NCI-H1105 (cell line): ENCODE measurements at regions not wholly inside any gene's neighbourhood (a gene's known extent, or its start where the extent isn't known, plus 50 kb on each side); places are given as distances from the start of the nearest gene placed in this dataset.
"Not testable (repeated sequence)": the region's sequence is repeated elsewhere in the genome, so short reads cannot be mapped to it uniquely, and the experiment has no call there.

Source experiments
- DNase-seq: peaks from one replicate; lab custom pipeline; 2025; lab: John Stamatoyannopoulos, UW

DNA sequence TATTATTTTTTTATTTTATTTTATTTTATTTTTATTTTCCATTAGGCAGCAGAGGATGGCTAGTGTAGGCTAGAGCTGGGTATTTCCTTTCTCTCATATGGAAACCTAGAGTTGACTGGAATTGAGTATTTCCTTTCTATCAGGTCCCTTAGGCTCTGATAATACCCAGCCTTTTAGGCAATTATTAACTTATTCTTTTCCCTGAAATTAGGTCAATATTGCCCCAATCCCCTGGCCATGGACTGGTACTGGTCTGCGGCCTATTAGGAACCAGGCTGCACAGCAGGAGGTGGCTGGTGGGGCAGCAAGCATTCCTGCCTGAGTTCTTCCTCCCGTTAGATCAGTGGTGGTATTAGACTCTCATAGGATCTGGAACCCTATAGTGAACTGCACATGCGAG is 632.2 kb downstream of the TENT5A start:
- DNase-seq: no peak

DNA sequence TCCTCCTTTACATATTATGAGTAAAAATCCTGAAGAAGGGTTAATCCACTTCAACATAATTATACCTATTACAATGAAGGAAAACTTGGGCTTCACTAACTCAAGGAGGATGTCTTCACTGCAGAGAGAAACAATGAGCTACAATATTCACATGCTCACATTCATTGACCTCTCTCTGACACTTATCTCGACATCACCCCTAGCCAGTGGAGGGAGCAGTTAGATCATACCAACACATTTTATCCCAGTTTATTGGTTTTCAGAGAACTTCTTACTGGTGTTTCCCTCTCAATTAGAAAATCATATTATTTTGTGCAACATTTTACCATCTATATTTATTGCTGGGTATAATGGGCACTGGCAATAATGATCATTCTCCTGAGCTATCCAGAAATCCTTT is 646.5 kb downstream of the TENT5A start:
- no peak for DNase-seq

DNA sequence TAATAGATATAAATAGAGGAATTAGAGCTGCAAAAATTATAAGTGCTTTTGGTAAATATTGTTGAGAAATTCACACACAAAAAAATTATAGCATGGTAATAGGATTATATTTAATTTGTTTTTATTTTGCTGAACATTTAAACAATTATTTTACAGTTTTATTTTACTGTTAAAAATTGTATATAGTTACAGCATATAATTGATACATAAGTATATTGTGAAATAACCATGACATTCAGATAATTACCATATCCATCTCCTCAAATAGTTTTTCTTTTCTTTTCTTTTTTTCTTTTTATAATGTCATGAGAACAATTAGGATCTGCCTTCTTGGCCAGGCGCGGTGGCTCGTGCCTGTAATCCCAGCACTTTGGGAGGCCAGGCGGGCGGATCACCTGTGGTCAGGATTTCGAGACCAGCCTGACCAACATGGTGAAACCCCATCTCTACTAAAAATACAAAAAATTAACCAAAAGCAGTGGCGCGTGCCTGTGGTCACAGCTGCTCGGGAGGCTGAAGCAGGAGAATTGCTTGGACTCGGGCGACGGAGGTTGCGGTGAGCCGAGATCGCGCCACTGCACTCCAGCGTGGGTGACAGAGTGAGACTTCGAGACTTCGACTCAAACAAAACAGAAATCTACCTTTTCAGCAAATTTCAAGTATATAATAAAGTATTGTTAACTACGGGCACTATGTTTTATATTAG is 654.2 kb downstream of the TENT5A start:
- no peak for DNase-seq

DNA sequence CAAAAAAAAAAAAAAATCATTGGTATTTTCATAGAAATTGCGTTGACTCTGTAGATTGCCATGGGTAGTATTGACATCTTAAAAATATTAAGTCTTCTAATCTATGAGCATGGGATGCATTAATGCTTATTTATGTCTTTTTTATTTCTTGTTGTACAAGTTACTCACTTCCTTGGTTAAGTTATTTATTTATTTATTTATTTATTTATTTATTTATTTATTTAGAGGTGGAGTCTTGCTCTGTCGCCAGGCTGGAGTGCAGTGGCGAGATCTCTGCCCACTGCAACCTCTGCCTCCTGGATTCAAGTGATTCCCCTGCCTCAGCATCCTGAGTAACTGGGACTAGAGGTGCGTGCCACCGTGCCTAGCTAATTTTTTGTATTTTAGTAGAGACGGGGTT is 656.0 kb downstream of the TENT5A start:
- DNase-seq: not testable (repeated sequence)

DNA sequence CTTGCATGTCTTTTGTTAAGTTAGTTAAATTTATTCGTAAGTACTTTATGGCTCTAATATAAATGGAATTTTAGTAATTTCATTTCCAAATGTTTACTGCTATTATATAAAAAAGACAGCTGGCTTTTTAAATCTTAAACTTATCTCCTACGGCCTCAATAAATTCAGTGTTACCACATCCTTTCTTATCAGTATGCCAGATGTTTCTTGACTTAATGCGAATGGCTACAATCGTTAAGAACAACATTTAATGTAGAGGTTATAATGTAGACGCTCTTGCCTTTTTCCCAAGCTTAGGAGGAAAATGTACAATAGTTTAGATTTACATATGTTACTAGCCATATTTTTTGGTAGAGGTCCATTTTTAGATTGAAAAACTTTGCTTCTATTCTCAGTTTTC is 659.4 kb downstream of the TENT5A start:
- no peak for DNase-seq

DNA sequence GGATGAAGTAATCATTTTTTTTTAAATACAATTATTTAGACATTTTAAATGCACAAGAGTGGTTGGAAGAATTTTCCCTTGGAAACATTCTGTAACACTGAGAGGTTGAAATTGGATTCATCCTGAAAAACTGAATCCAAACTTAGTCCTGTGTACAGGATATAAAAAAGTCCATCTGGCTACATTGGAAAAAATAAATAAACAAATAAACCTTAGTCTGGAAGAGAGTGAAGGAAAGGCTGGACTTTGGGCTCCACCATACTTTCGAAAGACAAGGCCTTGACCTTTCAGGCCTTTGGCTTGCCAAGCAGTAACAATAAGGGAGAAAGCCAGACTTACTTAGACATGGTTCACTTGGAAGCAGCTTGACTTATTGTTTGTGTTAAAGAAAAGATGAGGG is 664.3 kb downstream of the TENT5A start:
- DNase-seq: no peak

DNA sequence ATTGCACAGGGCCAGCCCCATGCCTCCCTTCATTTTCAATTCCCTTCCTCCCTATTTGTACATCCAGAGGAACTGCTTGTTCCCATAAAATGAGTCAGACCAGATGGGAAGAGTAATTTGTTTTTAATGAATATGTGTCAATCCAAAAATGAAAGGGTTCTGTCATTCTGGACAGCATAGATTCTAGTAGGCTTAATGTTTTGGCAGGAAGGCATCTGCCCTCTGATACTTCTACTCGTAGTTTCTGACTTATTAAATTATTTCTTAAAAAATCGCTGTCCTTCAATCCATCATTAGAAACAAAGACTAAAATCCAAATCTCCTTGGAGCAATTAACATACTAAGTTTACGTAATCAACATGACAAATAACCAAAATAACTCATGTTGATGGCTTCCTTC is 665.5 kb downstream of the TENT5A start:
- no peak for DNase-seq

DNA sequence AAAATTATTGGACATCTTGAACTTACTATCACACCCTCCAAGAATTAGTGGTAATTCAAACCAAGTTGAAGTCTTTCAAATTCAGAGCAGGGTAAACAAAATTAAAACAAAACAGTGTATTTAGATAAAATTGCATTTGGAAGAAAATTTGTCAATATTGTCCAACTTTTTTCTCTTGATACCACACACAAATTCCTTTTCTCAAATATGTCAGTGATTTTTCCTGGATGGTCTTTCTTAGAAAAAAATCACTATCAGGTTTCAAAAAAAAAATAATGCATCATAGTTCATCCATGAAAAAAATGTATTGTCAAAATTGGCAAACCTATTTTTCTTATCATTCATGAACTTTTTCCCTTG is 667.1 kb downstream of the TENT5A start:
- DNase-seq: no peak

DNA sequence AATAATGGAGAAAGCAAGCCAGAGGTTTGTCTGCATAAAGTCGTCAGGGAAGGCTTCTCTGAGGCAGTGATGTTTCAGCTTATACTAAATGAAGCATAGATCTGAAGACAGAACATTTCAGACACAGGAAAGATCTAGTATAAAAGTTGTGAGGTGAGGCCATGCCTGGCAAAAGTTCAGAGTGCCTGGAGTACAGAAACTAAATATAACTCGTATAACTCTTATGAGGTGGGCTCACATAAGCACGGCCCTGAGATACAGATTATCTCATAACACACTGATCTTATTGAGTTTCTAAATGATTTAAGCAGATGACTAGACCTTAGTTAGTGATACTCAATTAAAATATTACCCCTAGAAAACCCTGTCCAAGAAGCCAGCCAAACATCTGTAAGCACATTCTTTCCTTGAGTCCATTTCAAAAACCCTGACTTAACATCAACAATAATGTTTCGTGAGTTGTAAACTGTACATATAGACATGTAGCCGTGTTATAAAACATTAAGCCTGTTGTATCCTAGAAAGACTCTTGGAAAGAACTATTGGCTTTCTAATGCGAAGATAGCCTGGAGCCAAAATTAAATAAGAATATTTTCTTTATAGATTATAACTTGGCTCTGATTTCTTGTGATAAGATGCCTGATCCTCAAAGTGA is 667.6 kb downstream of the TENT5A start:
- DNase-seq: no peak

DNA sequence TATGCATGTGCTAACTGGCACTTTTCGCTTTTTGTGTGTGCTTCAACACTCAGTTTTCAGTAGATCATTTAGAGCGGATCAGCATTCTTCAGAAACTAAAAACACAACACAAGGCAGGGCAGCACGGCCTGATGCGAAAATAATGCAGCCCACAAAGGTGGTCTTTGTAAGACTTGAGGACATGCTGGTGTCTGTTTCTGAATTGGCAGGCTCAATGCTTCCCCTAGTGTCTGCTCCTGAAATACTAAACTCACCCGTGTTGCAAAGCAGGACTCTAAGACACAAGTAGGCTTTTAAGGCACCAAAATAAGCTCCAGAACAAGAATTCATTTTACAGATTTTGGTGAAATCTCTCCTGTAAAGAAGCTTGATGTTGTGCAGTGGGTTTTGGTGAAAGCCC is 676.5 kb downstream of the TENT5A start:
- no peak for DNase-seq

DNA sequence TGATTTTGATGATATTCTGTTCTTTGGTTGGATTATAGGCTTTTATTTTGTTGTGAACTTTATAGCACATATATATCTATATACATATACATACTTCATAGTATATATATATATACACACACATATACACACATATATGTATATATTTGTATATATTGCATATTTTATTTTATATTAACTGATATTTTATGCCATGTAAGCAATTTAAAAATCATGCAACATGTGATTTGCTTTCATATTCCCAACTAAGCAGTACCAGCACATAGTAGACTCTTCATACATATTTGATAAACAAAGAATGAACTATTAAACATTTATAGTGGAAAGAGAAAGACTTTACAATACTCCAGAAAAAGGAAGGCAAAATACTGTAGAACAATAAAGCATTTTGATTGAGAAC is 679.2 kb downstream of the TENT5A start:
- DNase-seq: no peak

DNA sequence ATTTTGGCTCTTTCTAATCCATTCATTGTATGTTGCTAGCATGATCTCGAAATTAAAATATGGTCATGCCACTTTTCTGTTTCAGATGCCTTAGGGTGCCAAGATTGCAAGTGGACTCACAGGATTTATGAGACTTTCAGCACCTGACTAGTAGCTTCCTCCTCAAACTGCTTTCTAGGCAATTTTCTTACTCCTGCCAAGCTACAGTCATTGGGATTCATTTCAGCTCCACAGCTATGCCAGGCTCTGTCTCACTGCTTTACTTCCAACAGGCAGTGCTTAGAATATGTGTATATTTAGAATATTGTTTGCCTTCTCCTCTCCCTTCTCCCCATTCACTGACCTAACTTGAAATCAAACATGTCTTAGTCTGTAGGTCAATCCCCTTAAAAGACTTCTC is 681.4 kb downstream of the TENT5A start:
- no peak for DNase-seq

DNA sequence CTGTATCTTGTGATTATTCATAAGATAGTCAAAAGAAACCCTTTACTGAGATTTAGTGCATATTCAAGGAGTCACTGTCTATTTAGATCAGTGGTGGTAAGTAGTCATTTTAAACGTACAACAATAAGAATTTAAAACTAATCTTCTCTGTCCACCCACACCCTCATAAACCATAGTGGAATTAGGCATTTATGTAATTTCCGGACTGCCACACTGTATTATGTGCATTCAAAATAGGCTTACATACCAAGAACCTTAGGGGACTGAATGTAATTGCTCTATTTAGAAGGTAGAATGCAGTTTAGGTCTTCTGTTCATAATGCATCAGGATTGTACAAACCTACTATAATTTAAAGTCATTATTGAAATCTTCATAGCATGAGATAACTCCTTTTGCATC is 685.4 kb downstream of the TENT5A start:
- no peak for DNase-seq

DNA sequence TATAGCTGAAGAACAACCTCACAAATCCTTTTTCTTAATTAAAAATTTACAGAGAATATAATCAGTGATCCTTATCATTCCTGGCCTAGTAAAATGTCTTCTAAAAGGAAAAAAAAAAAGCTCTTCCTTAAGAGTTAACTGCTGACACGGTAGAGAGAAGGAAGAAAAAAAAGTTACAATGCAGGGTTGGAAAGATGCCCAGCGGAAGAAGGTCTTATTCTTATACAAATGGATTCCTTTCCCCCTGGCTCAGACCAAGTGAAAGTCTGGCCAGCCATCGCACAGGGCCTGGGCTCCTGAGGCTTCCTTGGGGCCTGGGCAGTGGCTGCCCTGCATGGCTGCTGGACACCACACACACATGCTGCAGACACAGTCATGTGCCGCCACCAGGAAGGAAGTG is 688.6 kb downstream of the TENT5A start:
- no peak for DNase-seq

DNA sequence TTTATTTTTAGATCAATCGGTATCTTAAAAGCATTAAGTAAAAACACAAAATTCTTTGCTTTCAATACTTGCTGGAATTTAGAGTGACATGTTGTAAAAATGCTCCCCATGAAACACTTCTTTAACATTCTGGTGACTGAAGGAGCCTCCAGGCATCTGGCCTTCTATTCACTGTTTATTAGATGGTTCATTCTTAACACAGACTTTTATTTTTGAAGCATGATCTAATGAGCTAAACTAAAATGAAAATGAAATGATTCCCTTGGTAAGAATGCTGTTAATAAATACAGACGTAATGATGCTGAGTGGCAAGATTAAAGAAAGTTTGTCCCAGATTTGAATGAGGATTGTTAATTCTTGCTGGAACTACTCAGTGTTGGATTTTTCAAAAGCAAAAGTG is 698.4 kb downstream of the TENT5A start:
- DNase-seq: no peak

DNA sequence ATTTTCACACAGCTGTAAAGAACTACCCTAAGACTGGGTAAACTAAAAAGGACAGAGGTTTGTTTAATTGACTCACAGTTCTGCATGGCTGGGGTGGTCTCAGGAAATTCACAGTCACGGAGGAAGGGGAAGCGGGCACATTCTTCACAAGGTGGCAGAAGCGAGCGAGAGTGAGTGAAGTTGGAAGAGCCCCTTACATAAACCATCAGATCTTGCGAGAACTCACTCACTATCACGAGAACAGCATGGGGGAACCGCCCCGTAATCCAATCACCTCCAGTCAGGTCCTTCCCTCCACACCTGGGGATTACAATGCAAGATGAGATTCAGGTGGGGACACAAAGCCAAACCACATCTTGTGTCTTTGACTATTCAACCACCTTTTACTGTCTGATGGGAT is 700.5 kb downstream of the TENT5A start:
- DNase-seq: no peak

DNA sequence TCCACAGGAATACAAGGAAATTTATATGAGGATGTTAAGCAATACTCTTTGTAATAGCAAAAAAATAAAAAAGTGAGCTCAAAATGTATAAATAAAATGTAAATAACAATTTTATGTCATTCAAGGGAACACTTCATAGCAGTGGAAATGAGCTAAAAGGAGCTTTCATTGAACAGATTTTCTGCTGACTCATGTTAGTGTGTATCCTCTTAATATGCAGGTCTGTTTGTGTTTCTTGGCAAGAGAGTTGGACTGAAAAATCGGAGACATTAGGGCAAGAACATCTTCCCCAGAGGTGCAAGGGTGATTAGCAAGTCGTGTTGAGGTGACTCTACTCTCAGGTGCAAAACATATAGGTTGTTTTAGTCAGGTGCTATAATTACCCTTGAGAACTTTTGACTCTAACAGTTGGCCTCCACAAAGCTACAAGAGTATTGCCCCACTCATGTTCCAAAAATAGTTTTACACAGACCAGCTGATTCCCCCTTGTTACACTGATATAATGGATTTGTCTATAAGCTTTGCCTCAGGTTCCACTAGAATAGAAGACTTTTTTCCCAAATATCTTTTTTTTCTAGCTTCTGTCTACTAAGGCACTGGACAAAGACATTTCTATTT is 702.9 kb downstream of the TENT5A start:
- no peak for DNase-seq

DNA sequence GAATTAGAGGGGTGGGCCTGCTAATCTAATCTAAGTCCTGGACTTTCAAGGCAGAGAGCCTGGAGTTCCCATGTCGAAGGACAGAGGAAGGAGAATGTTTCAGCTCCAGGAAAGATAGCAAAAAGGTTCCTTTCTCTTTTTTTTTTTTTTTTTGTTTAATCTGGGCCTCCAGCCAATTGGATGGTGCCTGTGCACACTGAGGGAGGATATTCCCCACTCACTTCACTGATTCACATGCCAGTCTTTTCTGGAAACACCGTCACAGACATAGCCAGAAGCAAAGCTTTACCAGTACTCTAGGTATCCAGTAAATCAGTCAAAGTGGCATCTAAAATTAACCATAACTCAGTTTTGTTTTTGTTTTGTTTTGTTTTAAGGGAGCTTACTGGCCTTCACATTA is 721.1 kb downstream of the TENT5A start:
- no peak for DNase-seq

DNA sequence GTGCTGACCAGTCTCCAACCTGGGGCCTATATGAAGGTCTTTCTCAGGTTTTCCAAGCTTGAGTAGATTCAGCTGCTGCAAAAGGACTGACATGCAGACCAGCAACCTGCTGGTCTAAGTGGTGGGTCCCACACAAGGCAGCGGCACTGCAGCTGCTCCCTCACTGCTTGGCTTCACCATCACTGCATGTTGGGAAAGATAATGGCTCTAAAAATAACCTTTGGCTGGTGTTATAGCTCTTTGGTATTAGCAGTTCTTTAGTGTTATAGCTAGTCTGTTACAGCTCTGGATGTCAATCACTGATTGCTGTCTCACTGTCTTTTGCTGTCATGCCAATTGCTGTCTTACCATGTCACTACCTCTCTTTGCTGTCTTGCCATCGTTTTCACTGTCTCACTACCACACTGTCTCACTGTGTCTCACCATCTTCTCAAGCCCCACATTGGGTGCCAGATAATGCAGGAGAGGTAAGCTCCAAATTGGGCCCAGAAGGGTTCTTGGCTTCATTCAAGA is 726.4 kb downstream of the TENT5A start:
- no peak for DNase-seq

DNA sequence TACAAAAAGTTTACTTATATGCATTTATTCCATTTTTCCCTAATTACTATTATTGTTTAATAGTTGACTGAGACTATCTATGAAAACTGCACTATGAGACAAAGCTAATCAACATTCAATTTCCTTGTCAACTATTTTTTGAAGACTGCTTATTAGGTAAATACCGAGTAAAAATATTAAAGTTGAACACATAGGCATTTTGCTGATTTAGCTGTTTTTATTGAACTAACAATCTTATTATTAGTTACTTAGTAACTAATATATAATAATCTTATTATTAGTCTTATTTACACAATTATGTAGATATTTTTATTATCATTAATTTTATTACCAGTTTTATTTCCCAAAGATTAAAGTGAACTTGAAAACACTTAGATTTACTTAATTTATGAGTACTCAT is 728.8 kb downstream of the TENT5A start:
- no peak for DNase-seq

DNA sequence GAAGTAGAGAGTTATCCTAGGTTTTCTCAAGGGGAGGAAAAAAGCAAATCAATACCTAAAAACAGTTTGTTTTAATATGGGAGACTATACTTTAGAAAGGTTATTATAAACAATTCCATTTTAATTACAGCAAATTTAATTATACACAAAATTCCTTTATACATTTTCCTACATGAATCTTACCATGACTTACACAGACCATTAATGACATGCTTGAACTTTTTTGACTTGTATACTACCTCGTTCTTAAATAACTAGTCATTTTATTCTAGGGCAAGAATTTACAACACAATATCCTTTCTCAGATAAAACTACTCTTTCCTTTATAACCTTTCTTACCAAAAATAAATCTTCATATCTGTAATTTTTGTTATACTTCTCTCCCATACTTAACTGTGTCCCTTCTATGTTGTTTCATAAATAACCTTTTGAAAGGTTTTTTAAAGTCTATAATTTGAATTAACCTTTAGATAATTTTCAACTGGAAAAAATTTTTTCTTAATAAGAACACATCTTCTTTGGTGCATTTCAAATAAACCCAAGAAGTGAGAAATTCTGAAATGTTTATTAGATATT is 729.4 kb downstream of the TENT5A start:
- no peak for DNase-seq

DNA sequence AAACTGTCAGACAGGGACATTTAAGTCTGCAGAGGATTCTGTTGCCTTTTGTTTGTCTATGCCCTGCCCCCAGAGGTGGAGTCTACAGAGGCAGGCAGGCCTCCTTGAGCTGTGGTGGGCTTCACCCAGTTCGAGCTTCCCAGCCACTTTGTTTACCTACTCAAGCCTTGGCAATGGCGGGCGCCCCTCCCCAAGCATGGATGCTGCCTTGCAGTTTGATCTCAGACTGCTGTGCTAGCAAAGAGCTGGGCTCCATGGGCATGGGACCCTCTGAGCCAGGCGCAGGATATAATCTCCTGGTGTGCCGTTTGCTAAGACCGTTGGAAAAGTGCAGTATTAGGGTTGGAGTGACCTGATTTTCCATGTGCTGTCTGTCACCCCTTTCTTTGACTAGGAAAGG is 734.9 kb downstream of the TENT5A start:
- DNase-seq: not testable (repeated sequence)

DNA sequence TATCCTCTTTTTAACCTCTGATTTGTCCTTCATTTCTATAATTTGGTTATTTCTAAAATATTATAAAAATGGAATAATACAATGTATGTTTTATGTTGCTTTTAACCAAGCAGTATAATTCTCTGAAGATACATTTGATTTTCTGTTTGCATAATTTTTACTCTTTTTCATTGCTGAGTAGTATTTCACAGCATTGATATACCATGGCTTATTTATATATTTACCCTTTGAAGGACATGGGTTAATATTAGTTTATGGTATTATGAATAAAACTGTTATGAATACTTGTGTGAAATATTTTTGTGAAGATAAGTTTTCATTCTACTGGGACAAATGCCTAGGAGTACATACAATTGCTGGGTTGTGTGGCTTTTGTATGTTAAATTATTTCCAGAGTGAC is 748.6 kb downstream of the TENT5A start:
- DNase-seq: no peak
